D721Med (cell line): ENCODE measurements at regions not wholly inside any gene's neighbourhood (a gene's known extent, or its start where the extent isn't known, plus 50 kb on each side); places are given as distances from the start of the nearest gene placed in this dataset.

ENCODE experiments used
- DNase-seq: peaks from one replicate; pipeline ENCODE4 v3.0.0; 2011; ENCODE audit warnings: low spot score; ENCODE audit not compliant: insufficient read length
- FAIRE-seq: peaks from 2 replicates; lab custom pipeline; 2011; peaks lifted over from hg19 to GRCh38; lab: Jason Lieb, UNC
- CTCF ChIP-seq: IDR thresholded peaks from 2 replicates; pipeline ENCODE4 v1.5.1; 2012; ENCODE audit warnings: mild to moderate bottlenecking, control low read depth; ENCODE audit not compliant: insufficient read depth; ENCODE audit errors: missing control alignments

GRCh38 chr1:218537122-218537913 lies 192.2 kb downstream of the TGFB2 start:
- FAIRE-seq (peak; percentile 46), DNase-seq (no peak)
- no peak for TF ChIP-seq CTCF

- FAIRE-seq (no peak), DNase-seq (no peak)
Measured at GRCh38 chr1:218538341-218538740, 193.2 kb downstream of the TGFB2 start.

GRCh38 chr1:218546314-218546713 lies 201.2 kb downstream of the TGFB2 start:
- no peak for FAIRE-seq
- TF ChIP-seq CTCF: peak; percentile 34
- no peak for DNase-seq

More at GRCh38 chr1:218538341-218538740, 193.2 kb downstream of the TGFB2 start:
- no peak for TF ChIP-seq CTCF

GRCh38 chr1:218547957-218548730 lies 203.0 kb downstream of the TGFB2 start:
- no peak for FAIRE-seq
- no peak for TF ChIP-seq CTCF
- DNase-seq: no peak

GRCh38 chr1:218548764-218549163 lies 203.6 kb downstream of the TGFB2 start:
- FAIRE-seq: no peak
- no peak for DNase-seq
- TF ChIP-seq CTCF: no peak

GRCh38 chr1:218553197-218553596 lies 208.1 kb downstream of the TGFB2 start:
- FAIRE-seq (no peak), DNase-seq (no peak)
- no peak for TF ChIP-seq CTCF
